Prostate gland (tissue), 2 donors: ENCODE measurements at regions not wholly inside any gene's neighbourhood (a gene's known extent, or its start where the extent isn't known, plus 50 kb on each side); places are given as distances from the start of the nearest gene placed in this dataset.

Experiments
- POLR2A ChIP-seq: fragments of 450-650 bp; IDR thresholded peaks from one replicate; pipeline ENCODE4 v1.6.1; 2016; ENCODE audit warnings: antibody characterized with exemption, mild to moderate bottlenecking
- POLR2AphosphoS5 ChIP-seq: sonication (generic); formaldehyde crosslinking; IDR thresholded peaks from one replicate; pipeline ENCODE4 v1.6.1; 2017; ENCODE audit warnings: antibody characterized with exemption
- TF ChIP-seq, protein P1 (sequence below), 4 experiments: fragments of 200-600 bp in 2 of 4; fragments of 450-650 bp in 2 of 4; sonication (generic) in 2 of 4; IDR thresholded peaks; 1 replicate in 3 of 4; 2 replicates in 1 of 4; pipeline ENCODE4 v1.5.1; 2016 to 2019; ENCODE audit warnings: antibody characterized with exemption in 4 of 4, mild to moderate bottlenecking in 2 of 4, moderate library complexity in 2 of 4

DNA sequence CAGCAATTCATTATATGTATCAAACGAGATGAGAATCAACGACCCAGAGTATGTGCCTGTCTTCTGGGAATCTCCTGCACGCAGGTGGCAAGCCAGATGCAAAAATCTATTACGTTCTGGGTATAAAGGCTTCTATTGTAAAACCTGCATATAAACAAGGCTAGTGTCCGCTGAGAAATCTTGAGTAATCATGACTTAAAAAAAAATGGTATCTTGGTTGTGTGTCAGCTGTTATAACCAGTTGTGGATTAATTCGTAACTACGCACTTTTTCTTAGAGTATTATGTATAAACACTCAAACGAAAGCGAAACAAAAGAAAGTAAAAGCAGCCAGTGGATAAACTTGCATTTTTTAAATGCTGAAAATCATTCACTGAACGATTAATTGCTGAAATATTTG is 509.1 kb downstream of the RSL24D1 start:
- TF ChIP-seq, protein P1, sequence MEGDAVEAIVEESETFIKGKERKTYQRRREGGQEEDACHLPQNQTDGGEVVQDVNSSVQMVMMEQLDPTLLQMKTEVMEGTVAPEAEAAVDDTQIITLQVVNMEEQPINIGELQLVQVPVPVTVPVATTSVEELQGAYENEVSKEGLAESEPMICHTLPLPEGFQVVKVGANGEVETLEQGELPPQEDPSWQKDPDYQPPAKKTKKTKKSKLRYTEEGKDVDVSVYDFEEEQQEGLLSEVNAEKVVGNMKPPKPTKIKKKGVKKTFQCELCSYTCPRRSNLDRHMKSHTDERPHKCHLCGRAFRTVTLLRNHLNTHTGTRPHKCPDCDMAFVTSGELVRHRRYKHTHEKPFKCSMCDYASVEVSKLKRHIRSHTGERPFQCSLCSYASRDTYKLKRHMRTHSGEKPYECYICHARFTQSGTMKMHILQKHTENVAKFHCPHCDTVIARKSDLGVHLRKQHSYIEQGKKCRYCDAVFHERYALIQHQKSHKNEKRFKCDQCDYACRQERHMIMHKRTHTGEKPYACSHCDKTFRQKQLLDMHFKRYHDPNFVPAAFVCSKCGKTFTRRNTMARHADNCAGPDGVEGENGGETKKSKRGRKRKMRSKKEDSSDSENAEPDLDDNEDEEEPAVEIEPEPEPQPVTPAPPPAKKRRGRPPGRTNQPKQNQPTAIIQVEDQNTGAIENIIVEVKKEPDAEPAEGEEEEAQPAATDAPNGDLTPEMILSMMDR (IDR thresholded peaks at IDR 0.05) = no peak
- TF ChIP-seq POLR2A (no peak), POLR2AphosphoS5 (no peak)
